ENCODE measurements at regions not wholly inside any gene's neighbourhood (a gene's known extent, or its start where the extent isn't known, plus 50 kb on each side); places are given as distances from the start of the nearest gene placed in this dataset.

DNA sequence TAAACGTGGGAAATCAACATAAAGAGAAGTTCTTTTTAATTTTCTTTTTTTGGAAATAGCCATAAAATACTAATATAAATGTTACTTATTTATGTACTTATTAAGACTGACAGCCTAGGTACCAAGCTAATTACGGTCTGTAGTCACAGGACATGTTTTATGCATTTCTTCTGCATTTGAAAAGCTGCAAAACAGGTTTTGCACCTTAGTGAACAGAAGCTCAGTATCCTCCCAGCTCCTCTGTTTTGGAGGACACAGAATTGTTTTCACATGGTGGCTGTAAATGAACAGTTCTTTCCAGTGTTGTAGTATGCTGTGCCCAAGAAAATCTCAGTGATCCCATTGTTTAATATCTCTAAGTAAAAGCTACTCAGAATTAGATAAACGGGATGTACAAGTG, 1788.0 kb upstream of the TENM3 start:
- no peak for TF ChIP-seq CTCF (IDR thresholded peaks at IDR 0.05; ENCODE audit: borderline replicate concordance, extremely low read depth, low read length, poor library complexity, severe bottlenecking)
- no peak for TF ChIP-seq EZH2 (IDR thresholded peaks at IDR 0.05; ENCODE audit: borderline replicate concordance, low read depth, low read length, severe bottlenecking)
